Testis (tissue), 2 donors: ENCODE measurements at regions not wholly inside any gene's neighbourhood (a gene's known extent, or its start where the extent isn't known, plus 50 kb on each side); places are given as distances from the start of the nearest gene placed in this dataset.

Experiments used
- DNase-seq: peaks from one replicate; pipeline ENCODE4 v3.0.0-alpha.2; 2019
- H3K27ac ChIP-seq, 2 donors: fragments of 200-600 bp; sonication (generic); one replicate each; pipeline ENCODE4 v1.5.1; 2019
- H3K27me3 ChIP-seq: fragments of 200-600 bp; sonication (generic); one replicate; pipeline ENCODE4 v1.5.1; 2019
- H3K36me3 ChIP-seq: fragments of 200-600 bp; sonication (generic); one replicate; pipeline ENCODE4 v1.5.1; 2017; ENCODE audit warnings: low read depth; ENCODE audit errors: missing control alignments
- H3K4me1 ChIP-seq: fragments of 200-600 bp; sonication (generic); one replicate; pipeline ENCODE4 v1.5.1; 2019
- H3K4me3 ChIP-seq, 2 donors: fragments of 200-600 bp; sonication (generic); one replicate each; pipeline ENCODE4 v1.5.1; 2017 to 2019
- H3K9me3 ChIP-seq: fragments of 200-600 bp; sonication (generic); one replicate; pipeline ENCODE4 v1.5.1; 2017
- CTCF ChIP-seq, 3 experiments: fragments of 450-650 bp in 2 of 3; fragments of 200-600 bp in 1 of 3; sonication (generic) in 1 of 3; IDR thresholded peaks; one replicate each; pipeline ENCODE4 v1.5.1; 2016 to 2019; ENCODE audit warnings: antibody characterized with exemption in 3 of 3, mild to moderate bottlenecking in 2 of 3, moderate library complexity in 1 of 3
- POLR2A ChIP-seq: fragments of 450-650 bp; IDR thresholded peaks from one replicate; pipeline ENCODE4 v1.6.1; 2017; ENCODE audit warnings: antibody characterized with exemption, mild to moderate bottlenecking, moderate library complexity
- WGBS, 2 donors: methylation state at CpG; one replicate each; pipeline ENCODE4 v1.1.5; 2018; 5-methylcytosine and 5-hydroxymethylcytosine counted together
- intact Hi-C: fragments of 100-400 bp; cut with DNase I; formaldehyde crosslinking; loops from one replicate; pipeline ENCODE4 v1.15.1; 2023; ENCODE audit warnings: low total_unique reads

GRCh38 chr1:34590211-34590623 lies 164.6 kb upstream of the GJB5 start:
- intact Hi-C loops: no loop called here
- Histone ChIP-seq H3K4me3 (no peak overlapping the region), H3K27ac (no peak overlapping the region), H3K9me3 (no peaks in the 10 kb centered on the region), H3K27me3 (no peaks in the 10 kb centered on the region), H3K4me1 (no peaks in the 10 kb centered on the region), H3K36me3 (no peaks in the 10 kb centered on the region)
- WGBS, 2 donors: 38 to 42% methylated on average over 4 of the region's 4 CpGs
- TF ChIP-seq CTCF (IDR thresholded peaks at IDR 0.05): no peak
- no peak for TF ChIP-seq POLR2A
- no peak for DNase-seq

DNA sequence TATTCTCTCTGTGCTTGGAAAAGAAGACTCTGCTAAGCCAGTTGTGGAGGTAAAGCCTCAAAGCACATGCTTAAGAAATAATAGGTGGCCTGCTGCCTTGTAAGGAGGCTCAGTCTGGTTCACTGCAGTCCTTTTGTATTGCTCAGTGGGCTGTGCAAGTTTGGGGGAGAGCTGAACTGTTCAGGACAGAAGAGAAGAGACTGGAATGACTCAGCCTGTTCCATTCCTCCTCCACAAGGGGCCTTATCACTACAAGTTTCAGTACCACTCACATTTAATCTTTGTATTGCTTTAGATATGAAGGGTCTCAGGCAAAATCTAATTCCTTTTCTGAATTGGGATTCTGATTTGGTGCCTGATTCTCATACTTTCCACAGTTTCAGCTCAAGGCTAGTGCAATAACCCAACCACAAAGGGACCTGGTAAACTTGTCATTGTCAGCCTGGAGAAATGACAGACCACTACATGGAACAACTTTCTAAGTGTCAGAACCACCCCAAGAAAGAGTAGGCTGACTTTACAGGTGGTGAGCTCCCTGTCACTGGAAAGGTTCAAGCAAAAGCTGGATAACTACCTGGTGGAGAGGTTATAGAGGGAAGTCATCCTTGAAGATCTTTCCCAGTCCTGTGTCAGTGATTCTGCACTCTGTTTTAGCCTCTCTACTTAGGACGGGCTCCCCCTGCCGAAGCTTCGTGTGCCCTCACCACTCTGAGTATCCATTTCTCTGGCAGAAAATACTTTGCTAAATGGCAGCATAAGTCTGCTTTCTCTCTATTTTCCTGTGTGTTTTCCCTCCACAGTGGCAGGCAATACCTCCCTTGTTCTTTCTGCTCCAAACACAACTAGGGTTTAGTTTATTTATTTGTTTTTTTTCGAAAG lies 162.9 kb upstream of the GJB5 start:
- 73 to 82% methylated on average over 4 of the region's 4 CpGs for WGBS, 2 donors
- H3K4me1 ChIP-seq: no peaks in the 10 kb centered on the region
- no peaks in the 10 kb centered on the region for H3K9me3 ChIP-seq
- no peaks in the 10 kb centered on the region for H3K27me3 ChIP-seq
- intact Hi-C loops: no loop called here
- H3K36me3 ChIP-seq: no peaks in the 10 kb centered on the region
- TF ChIP-seq POLR2A (no peak), CTCF (IDR thresholded peaks at IDR 0.05) (no peak)
- no peak overlapping the region for H3K27ac ChIP-seq
- H3K4me3 ChIP-seq: no peak overlapping the region
- DNase-seq: no peak

GRCh38 chr1:34597877-34598514 lies 156.9 kb upstream of the GJB5 start:
- H3K4me1 ChIP-seq: no peaks in the 10 kb centered on the region
- no peaks in the 10 kb centered on the region for H3K36me3 ChIP-seq
- H3K27ac ChIP-seq: no peak overlapping the region
- no peaks in the 10 kb centered on the region for H3K9me3 ChIP-seq
- no peak overlapping the region for H3K4me3 ChIP-seq
- 35 to 36% methylated on average over 5 of the region's 5 CpGs for WGBS, 2 donors
- intact Hi-C loops: no loop called here
- TF ChIP-seq CTCF (IDR thresholded peaks at IDR 0.05) (peak in 2 of 3 experiments; percentile 61 to 74), POLR2A (no peak)
- peak; percentile 86 for DNase-seq
- no peaks in the 10 kb centered on the region for H3K27me3 ChIP-seq

DNA sequence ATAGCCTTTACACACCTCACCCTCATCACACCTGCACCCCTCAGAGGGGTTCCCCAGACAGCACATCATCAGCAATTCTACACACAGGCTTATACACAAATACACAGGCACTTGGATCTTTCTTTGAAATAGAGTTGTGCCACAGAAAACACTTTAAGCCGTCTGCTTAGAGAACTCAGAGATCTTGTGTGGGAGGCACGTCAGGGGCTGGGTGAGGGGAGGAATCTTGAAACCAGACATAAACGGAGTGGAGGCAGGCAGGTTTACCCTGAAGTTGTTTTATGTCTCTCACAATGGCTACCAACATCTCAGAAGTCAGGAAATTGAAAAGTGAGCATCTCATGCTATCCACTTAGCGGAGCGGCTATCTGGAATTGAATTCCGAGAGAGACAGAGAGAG lies 151.9 kb upstream of the GJB5 start:
- no peaks in the 10 kb centered on the region for H3K27me3 ChIP-seq
- 52 to 61% methylated on average over 6 of the region's 6 CpGs for WGBS, 2 donors
- DNase-seq: no peak

More for the DNA sequence above, 151.9 kb upstream of the GJB5 start:
- Histone ChIP-seq H3K36me3 (no peaks in the 10 kb centered on the region), H3K4me1 (no peaks in the 10 kb centered on the region), H3K4me3 (no peak overlapping the region), H3K9me3 (no peaks in the 10 kb centered on the region), H3K27ac (no peak overlapping the region)
- TF ChIP-seq CTCF (IDR thresholded peaks at IDR 0.05): no peak
- TF ChIP-seq POLR2A: no peak
- intact Hi-C loops: no loop called here
